K562 (cell line): ENCODE measurements at regions not wholly inside any gene's neighbourhood (a gene's known extent, or its start where the extent isn't known, plus 50 kb on each side); places are given as distances from the start of the nearest gene placed in this dataset.

ENCODE experiments used
- NRF1 ChIP-seq, 2 experiments: fragments of 450-650 bp; IDR thresholded peaks in 1 of 2; conservative IDR thresholded peaks in 1 of 2; 2 replicates each; pipeline ENCODE4 v1.6.1; 2014; ENCODE audit warnings: mild to moderate bottlenecking in 2 of 2
- TF ChIP-seq, protein P1 (sequence below), 2 experiments: fragments of 450-650 bp; IDR thresholded peaks; 2 replicates each; pipeline ENCODE4 v1.6.1; 2016; ENCODE audit warnings: mild to moderate bottlenecking in 2 of 2, borderline replicate concordance in 1 of 2, low read depth in 1 of 2, moderate library complexity in 1 of 2
- TF ChIP-seq, protein P2 (sequence below): sonication (generic); formaldehyde crosslinking; IDR thresholded peaks from 2 replicates; pipeline ENCODE4 v1.8.1; 2023; ENCODE audit warnings: missing genetic modification reagents, mild to moderate bottlenecking, borderline replicate concordance

DNA sequence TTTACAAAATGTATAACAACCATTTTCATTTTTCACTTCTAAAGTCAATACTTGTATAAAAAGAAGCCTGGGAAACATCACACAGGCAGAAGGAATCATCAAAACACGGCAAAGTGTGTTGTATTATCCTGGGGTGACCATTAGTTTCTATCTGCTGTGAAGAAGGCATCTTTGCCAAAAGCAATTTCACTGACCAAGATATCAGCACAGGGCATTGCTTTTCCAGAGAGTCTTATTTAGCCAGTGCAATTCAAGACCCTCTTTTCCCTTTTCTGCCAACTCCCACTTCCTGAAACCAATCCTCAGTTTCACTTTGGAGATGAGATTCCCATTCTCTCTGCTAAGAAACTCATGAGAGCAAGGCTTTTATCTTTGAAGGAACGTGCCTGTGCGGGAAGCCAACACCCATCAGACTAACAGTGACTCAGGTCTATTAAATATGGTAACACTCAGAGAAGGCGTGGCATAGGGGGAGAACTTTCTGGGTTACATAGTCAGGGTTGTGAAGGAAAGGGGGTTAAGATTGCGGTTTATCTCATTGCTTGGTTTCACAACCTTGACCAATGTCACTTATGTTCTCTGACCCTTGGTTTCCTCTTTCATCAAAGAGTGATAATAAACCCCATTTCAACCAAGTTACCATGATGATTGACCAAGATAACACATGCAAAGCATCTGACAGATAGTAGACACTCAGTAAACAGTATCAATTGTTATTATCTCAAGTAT lies 666.9 kb upstream of the KLF4 start (continued):
- TF ChIP-seq, protein P1, sequence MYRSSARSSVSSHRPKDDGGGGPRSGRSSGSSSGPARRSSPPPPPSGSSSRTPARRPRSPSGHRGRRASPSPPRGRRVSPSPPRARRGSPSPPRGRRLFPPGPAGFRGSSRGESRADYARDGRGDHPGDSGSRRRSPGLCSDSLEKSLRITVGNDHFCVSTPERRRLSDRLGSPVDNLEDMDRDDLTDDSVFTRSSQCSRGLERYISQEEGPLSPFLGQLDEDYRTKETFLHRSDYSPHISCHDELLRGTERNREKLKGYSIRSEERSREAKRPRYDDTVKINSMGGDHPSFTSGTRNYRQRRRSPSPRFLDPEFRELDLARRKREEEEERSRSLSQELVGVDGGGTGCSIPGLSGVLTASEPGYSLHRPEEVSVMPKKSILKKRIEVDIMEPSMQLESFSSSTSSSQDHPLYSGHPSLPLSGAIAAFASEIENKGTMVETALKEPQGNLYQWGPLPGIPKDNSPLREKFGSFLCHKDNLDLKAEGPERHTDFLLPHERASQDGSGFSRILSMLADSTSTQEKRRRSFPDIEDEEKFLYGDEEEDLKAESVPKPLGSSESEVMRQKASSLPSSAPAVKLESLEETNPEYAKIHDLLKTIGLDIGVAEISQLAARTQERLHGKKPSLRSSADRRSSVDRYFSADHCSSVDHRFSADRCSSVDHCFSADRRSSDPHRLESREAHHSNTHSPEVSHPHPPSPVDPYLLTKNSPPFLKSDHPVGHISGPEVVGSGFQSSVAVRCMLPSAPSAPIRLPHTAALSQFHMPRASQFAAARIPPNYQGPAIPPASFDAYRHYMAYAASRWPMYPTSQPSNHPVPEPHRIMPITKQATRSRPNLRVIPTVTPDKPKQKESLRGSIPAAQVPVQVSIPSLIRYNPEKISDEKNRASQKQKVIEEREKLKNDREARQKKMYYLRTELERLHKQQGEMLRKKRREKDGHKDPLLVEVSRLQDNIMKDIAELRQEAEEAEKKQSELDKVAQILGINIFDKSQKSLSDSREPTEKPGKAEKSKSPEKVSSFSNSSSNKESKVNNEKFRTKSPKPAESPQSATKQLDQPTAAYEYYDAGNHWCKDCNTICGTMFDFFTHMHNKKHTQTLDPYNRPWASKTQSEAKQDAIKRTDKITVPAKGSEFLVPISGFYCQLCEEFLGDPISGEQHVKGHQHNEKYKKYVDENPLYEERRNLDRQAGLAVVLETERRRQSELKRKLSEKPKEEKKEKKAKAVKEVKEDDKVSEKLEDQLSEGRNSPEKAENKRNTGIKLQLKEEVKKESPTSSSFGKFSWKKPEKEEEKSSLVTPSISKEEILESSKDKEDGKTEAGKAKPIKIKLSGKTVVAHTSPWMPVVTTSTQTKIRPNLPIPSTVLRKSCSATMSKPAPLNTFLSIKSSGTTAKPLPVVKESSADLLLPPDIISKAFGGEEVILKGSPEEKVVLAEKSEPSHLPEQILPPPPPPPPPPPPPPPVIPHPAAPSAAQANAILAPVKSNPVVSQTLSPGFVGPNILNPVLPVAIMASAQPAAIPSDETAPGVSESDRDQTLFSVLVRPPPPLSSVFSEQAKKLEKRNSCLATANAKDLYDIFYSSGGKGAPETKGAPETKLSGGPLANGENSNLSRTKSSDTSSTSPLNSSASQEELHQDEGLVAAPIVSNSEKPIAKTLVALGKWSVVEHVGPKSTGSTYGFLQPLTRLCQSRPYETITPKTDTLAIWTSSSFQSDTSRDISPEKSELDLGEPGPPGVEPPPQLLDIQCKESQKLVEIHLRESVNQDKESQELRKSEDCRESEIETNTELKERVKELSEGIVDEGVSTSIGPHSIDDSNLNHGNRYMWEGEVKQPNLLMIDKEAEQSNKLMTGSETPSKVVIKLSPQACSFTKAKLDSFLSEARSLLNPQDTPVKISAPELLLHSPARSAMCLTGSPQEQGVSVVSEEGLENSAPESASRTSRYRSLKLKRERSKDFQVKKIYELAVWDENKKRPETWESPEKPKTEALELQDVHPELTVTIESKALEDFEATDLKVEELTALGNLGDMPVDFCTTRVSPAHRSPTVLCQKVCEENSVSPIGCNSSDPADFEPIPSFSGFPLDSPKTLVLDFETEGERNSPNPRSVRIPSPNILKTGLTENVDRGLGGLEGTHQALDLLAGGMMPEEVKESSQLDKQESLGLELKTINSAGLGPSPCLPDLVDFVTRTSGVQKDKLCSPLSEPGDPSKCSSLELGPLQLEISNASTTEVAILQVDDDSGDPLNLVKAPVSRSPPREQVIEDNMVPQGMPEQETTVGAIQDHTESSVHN (IDR thresholded peaks at IDR 0.05; ENCODE audit: borderline replicate concordance in 1 of 2, low read depth in 1 of 2) = peak in 1 of 2 experiments; percentile 66; a peak in 2 of 4 replicates
- TF ChIP-seq NRF1 (conservative IDR thresholded peaks at IDR 0.05 in 1 of 2, IDR thresholded peaks at IDR 0.05 in 1 of 2) = no peak; a peak in 1 of 4 replicates
- TF ChIP-seq, protein P2, sequence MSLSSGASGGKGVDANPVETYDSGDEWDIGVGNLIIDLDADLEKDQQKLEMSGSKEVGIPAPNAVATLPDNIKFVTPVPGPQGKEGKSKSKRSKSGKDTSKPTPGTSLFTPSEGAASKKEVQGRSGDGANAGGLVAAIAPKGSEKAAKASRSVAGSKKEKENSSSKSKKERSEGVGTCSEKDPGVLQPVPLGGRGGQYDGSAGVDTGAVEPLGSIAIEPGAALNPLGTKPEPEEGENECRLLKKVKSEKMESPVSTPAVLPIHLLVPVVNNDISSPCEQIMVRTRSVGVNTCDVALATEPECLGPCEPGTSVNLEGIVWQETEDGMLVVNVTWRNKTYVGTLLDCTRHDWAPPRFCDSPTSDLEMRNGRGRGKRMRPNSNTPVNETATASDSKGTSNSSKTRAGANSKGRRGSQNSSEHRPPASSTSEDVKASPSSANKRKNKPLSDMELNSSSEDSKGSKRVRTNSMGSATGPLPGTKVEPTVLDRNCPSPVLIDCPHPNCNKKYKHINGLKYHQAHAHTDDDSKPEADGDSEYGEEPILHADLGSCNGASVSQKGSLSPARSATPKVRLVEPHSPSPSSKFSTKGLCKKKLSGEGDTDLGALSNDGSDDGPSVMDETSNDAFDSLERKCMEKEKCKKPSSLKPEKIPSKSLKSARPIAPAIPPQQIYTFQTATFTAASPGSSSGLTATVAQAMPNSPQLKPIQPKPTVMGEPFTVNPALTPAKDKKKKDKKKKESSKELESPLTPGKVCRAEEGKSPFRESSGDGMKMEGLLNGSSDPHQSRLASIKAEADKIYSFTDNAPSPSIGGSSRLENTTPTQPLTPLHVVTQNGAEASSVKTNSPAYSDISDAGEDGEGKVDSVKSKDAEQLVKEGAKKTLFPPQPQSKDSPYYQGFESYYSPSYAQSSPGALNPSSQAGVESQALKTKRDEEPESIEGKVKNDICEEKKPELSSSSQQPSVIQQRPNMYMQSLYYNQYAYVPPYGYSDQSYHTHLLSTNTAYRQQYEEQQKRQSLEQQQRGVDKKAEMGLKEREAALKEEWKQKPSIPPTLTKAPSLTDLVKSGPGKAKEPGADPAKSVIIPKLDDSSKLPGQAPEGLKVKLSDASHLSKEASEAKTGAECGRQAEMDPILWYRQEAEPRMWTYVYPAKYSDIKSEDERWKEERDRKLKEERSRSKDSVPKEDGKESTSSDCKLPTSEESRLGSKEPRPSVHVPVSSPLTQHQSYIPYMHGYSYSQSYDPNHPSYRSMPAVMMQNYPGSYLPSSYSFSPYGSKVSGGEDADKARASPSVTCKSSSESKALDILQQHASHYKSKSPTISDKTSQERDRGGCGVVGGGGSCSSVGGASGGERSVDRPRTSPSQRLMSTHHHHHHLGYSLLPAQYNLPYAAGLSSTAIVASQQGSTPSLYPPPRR (CRISPR knock-in tag) = 0 out of 2 replicates have a peak, but pooled peaks have one; percentile 31
